GM19240 (cell line): ENCODE measurements at regions not wholly inside any gene's neighbourhood (a gene's known extent, or its start where the extent isn't known, plus 50 kb on each side); places are given as distances from the start of the nearest gene placed in this dataset.
"Not testable (repeated sequence)": the region's sequence is repeated elsewhere in the genome, so short reads cannot be mapped to it uniquely, and the experiment has no call there.

Source experiments
- DNase-seq: peaks from one replicate; pipeline ENCODE4 v3.0.0; 2011; ENCODE audit warnings: low spot score; ENCODE audit not compliant: insufficient read length

GRCh38 chr4:170651786-170652185 lies 562.0 kb upstream of the AADAT start:
- DNase-seq = no peak

- no peak for DNase-seq
Observed at GRCh38 chr4:170627418-170627817, 537.7 kb upstream of the AADAT start.

GRCh38 chr4:170623899-170624298 lies 534.1 kb upstream of the AADAT start:
- DNase-seq = no peak

- DNase-seq = no peak
Observed at GRCh38 chr4:170610434-170610833, 520.7 kb upstream of the AADAT start.

- no peak for DNase-seq
Observed at GRCh38 chr4:170599894-170600293, 510.1 kb upstream of the AADAT start.

- no peak for DNase-seq
Observed at GRCh38 chr4:170591076-170591475, 501.3 kb upstream of the AADAT start.

GRCh38 chr4:170589597-170590191 lies 499.9 kb upstream of the AADAT start:
- no peak for DNase-seq

- no peak for DNase-seq
Observed at GRCh38 chr4:170581969-170582368, 492.2 kb upstream of the AADAT start.

GRCh38 chr4:170581322-170581721 lies 491.6 kb upstream of the AADAT start:
- no peak for DNase-seq

GRCh38 chr4:170580651-170581050 lies 490.9 kb upstream of the AADAT start:
- no peak for DNase-seq

- DNase-seq = no peak
Observed at GRCh38 chr4:170538821-170539473, 449.2 kb upstream of the AADAT start.

- no peak for DNase-seq
Observed at GRCh38 chr4:170529748-170530722, 440.3 kb upstream of the AADAT start.

- DNase-seq = no peak
Observed at GRCh38 chr4:170526471-170526870, 436.7 kb upstream of the AADAT start.

- DNase-seq = no peak
Observed at GRCh38 chr4:170522427-170522970, 432.7 kb upstream of the AADAT start.

GRCh38 chr4:170497689-170498088 lies 407.9 kb upstream of the AADAT start:
- no peak for DNase-seq

GRCh38 chr4:170497112-170497511 lies 407.4 kb upstream of the AADAT start:
- DNase-seq = no peak

GRCh38 chr4:170491981-170492380 lies 402.2 kb upstream of the AADAT start:
- no peak for DNase-seq

GRCh38 chr4:170476351-170476750 lies 386.6 kb upstream of the AADAT start:
- DNase-seq = no peak

GRCh38 chr4:170465429-170465828 lies 375.7 kb upstream of the AADAT start:
- no peak for DNase-seq

- DNase-seq = no peak
Observed at GRCh38 chr4:170464614-170465197, 374.9 kb upstream of the AADAT start.

GRCh38 chr4:170446782-170447181 lies 357.0 kb upstream of the AADAT start:
- no peak for DNase-seq

GRCh38 chr4:170441146-170441545 lies 351.4 kb upstream of the AADAT start:
- DNase-seq = not testable (repeated sequence)
